HAP-1 (cell line): ENCODE measurements at regions not wholly inside any gene's neighbourhood (a gene's known extent, or its start where the extent isn't known, plus 50 kb on each side); places are given as distances from the start of the nearest gene placed in this dataset.

ENCODE experiments used
- DNase-seq, 2 experiments: peaks; one replicate each; pipeline ENCODE4 v3.0.0-alpha.2; 2016 to 2020; ENCODE audit warnings: low spot score in 2 of 2
- H3K27me3 ChIP-seq: fragments of 250-450 bp; sonication (Bioruptor Pico); 2 replicates; pipeline ENCODE4 v1.5.1; 2020; ENCODE audit warnings: low read depth, mild to moderate bottlenecking, moderate library complexity
- H3K36me3 ChIP-seq: fragments of 250-450 bp; sonication (Bioruptor Pico); replicated peaks from 2 replicates; pipeline ENCODE4 v1.5.1; 2020; ENCODE audit warnings: mild to moderate bottlenecking
- H3K4me1 ChIP-seq: fragments of 250-450 bp; sonication (Bioruptor Pico); 2 replicates; pipeline ENCODE4 v1.5.1; 2020; ENCODE audit warnings: mild to moderate bottlenecking
- H3K4me3 ChIP-seq: fragments of 250-450 bp; sonication (Bioruptor Pico); 2 replicates; pipeline ENCODE4 v1.5.1; 2020; ENCODE audit warnings: mild to moderate bottlenecking, moderate library complexity
- H3K9me3 ChIP-seq: fragments of 250-450 bp; sonication (Bioruptor Pico); 2 replicates; pipeline ENCODE4 v1.5.1; 2020; ENCODE audit warnings: mild to moderate bottlenecking, moderate library complexity
- in situ Hi-C: fragments of 300-500 bp; cut with MboI; formaldehyde crosslinking; loops from 3 replicates; pipeline ENCODE4 v1.14.3; 2020; ENCODE audit warnings: low sequenced_read_pairs, inconsistent platforms, mixed read lengths

- H3K4me1 ChIP-seq: peaks cover 1% of the 10 kb centered on the region
- H3K4me3 ChIP-seq: no peak overlapping the region
- peak in 1 of 2 experiments; percentile 28 for DNase-seq
- H3K9me3 ChIP-seq: no peaks in the 10 kb centered on the region
- H3K36me3 ChIP-seq: no peaks in the 10 kb centered on the region
- no peaks in the 10 kb centered on the region for H3K27me3 ChIP-seq
- in situ Hi-C loops: no loop called here
These were observed 201.7 kb downstream of the NRIP1 start for GRCh38 chr21:14862794-14863720.

GRCh38 chr21:14858311-14858710 is 206.5 kb downstream of the NRIP1 start:
- H3K9me3 ChIP-seq: 0 out of 2 replicates have a peak, but pooled peaks cover 3% of the 10 kb centered on the region
- H3K4me3 ChIP-seq: no peak overlapping the region
- no peaks in the 10 kb centered on the region for H3K36me3 ChIP-seq
- in situ Hi-C loops: no loop called here
- H3K4me1 ChIP-seq: peaks cover 9% of the 10 kb centered on the region
- H3K27me3 ChIP-seq: no peaks in the 10 kb centered on the region
- DNase-seq: no peak

DNA sequence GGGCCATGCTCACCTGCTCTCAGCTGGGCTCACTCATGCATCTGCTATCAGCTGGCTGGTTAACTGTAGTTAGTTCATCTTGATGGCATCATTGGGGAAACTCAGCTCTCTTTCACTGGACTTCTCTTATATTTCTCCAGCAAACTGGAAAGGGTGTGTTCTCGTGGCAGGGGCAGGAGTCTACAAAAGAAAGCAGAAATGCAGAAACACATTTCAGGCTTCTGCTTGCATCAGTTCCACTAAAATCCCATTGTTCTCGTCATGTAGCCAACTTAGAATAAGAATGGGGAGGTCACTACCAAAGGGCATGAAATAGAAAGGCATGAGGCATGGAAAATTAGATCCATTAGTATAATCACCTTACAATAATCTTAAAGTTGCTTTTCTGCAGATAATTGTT is 207.3 kb downstream of the NRIP1 start:
- in situ Hi-C loops: no loop called here

GRCh38 chr21:14850394-14850793 is 214.4 kb downstream of the NRIP1 start:
- no peaks in the 10 kb centered on the region for H3K27me3 ChIP-seq
- H3K36me3 ChIP-seq: no peaks in the 10 kb centered on the region
- no peak overlapping the region for H3K4me3 ChIP-seq
- no peaks in the 10 kb centered on the region for H3K4me1 ChIP-seq
- H3K9me3 ChIP-seq: no peaks in the 10 kb centered on the region; the same call in 1 of the 2 replicates
- in situ Hi-C loops: no loop called here
- no peak for DNase-seq

More for the DNA sequence above, 207.3 kb downstream of the NRIP1 start:
- Histone ChIP-seq H3K36me3 (no peaks in the 10 kb centered on the region), H3K4me3 (no peak overlapping the region), H3K4me1 (peaks cover 9% of the 10 kb centered on the region), H3K9me3 (0 out of 2 replicates have a peak, but pooled peaks cover 3% of the 10 kb centered on the region), H3K27me3 (no peaks in the 10 kb centered on the region)
- DNase-seq: peak; percentile 46 to 80

DNA sequence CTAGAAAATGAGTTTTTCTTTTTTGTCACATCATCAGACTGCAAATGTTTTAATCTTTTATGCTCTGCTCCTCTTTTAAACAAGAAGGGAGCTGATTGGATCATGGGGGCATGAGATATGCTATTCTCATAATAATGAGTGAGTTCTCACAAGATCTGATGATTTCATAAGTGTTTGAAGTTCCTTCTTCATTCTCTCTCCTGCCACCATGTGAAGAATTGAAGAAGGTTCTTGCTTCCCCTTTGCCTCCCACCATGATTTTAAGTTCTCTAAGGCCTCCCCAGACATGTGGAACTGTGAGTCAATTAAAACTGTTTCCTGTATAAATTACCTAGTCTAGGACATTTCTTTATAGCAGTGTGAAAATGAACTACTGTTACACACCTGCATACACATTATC is 218.2 kb downstream of the NRIP1 start:
- Histone ChIP-seq H3K36me3 (no peaks in the 10 kb centered on the region), H3K27me3 (no peaks in the 10 kb centered on the region), H3K4me1 (no peaks in the 10 kb centered on the region), H3K9me3 (peaks cover 4% of the 10 kb centered on the region; the same call in 1 of the 2 replicates), H3K4me3 (no peak overlapping the region)
- DNase-seq: no peak
- in situ Hi-C loops: no loop called here

DNA sequence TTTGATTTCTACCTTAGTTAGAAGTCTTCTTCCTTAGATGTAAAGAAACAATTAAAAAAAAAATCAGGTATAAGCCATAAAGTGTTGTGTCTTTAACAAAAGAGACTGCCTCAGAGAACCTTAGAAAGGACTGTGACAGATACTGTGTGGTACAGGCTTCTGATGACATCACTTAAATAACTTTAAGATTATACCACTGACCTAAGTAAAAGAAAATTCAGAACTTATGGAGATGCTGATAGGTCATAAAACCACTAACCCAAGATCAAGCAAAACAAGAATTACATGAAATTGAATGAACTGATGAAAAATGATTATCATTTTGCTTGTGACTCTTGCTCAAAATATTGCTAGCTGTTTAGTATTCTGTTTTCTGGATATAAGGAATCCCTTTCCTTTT is 220.8 kb downstream of the NRIP1 start:
- Histone ChIP-seq H3K36me3 (no peaks in the 10 kb centered on the region), H3K4me3 (no peak overlapping the region), H3K27me3 (no peaks in the 10 kb centered on the region), H3K9me3 (peaks cover 4% of the 10 kb centered on the region; the same call in 1 of the 2 replicates), H3K4me1 (no peaks in the 10 kb centered on the region)
- in situ Hi-C loops: no loop called here
- no peak for DNase-seq

DNA sequence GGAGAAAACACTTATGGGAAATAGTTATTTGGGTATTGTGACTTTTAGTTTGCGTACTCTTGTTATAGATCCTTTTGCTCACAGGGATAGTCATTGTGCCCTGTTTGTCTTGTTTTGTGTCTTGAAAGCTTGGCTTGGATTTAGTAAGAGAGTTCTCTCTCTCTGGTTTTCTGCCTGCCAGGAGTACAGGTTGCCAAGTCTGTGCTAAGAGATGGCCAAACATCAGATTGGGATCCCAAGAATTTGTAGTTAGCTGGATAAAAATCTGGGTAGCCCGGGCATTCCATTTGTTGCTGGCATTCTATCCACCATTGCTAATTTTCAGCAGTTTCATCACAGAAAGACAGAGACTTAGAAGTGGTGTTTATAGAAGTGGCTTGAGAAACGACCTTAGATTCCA is 222.2 kb downstream of the NRIP1 start:
- DNase-seq: no peak
- in situ Hi-C loops: no loop called here
- Histone ChIP-seq H3K4me1 (no peaks in the 10 kb centered on the region), H3K4me3 (no peak overlapping the region), H3K9me3 (peaks cover 4% of the 10 kb centered on the region; the same call in 1 of the 2 replicates), H3K27me3 (no peaks in the 10 kb centered on the region), H3K36me3 (no peaks in the 10 kb centered on the region)

DNA sequence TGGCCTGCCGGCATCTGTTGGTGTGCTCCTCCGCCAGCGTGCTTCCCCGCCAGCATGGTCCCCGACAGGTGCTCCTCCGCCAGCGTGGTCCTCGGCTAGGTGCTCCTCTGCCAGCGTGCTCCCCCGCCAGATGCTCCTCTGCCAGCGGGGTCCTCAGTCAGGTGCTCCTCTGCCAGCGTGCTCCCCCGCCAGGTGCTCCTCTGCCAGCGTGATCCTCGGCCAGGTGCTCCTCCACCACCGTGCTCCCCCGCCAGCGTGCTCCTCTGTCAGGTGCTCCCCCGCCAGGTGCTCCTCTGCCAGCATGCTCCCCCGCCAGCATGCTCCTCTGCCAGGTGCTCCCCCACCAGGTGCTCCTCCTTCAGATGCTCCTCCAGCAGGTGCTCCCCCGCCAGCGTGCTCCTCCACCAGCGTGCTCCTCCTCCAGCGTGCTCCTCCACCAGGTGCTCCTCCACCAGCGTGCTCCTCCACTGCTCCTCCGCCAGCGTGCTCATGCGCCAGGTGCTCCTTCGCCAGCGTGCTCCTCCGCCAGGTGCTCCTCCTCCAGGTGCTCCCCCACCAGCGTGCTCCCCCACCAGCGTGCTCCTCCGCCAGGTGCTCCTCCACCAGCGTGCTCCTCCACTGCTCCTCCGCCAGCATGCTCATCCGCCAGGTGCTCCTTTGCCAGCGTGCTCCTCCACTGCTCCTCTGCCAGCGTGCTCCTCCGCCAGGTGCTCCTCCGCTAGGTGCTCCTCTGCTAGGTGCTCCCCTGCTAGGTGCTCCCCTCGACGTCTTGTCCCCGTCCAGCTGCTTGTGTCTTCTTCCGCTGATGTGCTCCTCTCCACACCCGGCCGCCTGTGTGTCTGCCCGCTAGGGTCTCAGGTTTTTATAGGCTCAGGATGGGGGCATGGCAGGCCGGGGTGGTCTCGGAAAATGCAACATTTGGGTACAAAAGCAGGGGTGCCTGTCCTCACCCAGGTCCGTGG is 223.0 kb downstream of the NRIP1 start:
- Histone ChIP-seq H3K9me3 (peaks cover 4% of the 10 kb centered on the region; the same call in 1 of the 2 replicates), H3K36me3 (no peaks in the 10 kb centered on the region), H3K4me3 (no peak overlapping the region), H3K27me3 (no peaks in the 10 kb centered on the region), H3K4me1 (no peaks in the 10 kb centered on the region)
- in situ Hi-C loops: no loop called here
- DNase-seq: no peak

GRCh38 chr21:14838400-14838799 is 226.4 kb downstream of the NRIP1 start:
- DNase-seq: no peak
- in situ Hi-C loops: no loop called here
- Histone ChIP-seq H3K36me3 (no peaks in the 10 kb centered on the region), H3K4me1 (no peaks in the 10 kb centered on the region), H3K4me3 (no peak overlapping the region), H3K9me3 (no peaks in the 10 kb centered on the region), H3K27me3 (no peaks in the 10 kb centered on the region)

- H3K4me1 ChIP-seq: no peaks in the 10 kb centered on the region
- DNase-seq: no peak
- no peaks in the 10 kb centered on the region for H3K9me3 ChIP-seq
- no peak overlapping the region for H3K4me3 ChIP-seq
- no peaks in the 10 kb centered on the region for H3K27me3 ChIP-seq
- H3K36me3 ChIP-seq: no peaks in the 10 kb centered on the region
- in situ Hi-C loops: no loop called here
These were observed 227.8 kb downstream of the NRIP1 start for GRCh38 chr21:14836950-14837349.

DNA sequence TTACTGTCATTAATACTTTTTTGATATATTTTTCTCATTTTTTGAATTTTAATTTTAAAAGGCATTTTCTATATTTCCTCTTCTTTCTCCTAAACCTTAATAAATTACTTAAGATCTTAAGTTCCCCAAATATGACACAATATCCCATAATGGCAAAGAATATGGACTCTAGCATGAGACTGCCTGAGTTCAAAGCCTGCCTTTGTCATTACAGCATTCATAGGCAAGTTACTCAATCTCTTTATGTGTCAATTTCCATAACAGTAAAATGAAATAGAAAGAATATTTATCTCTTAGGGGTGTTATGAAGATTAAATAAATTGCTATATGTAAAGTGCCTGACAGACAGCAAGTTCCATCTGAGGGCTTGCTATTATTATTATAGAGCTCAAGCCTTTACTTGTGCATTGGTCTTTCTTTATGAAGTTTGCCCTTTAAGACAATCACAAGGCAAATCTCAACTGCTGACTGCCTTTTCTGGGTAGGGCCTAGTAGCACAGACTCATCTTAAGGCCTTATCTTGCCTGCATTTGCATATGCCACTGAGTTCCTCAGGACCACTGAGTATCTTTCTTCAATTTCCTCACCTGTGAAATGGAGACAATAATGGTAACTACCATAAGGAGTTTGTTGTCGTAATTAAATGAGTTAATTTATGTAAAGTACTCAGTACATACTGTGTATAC is 231.0 kb downstream of the NRIP1 start:
- in situ Hi-C loops: no loop called here
- H3K27me3 ChIP-seq: no peaks in the 10 kb centered on the region
- H3K36me3 ChIP-seq: no peaks in the 10 kb centered on the region
- no peaks in the 10 kb centered on the region for H3K9me3 ChIP-seq
- H3K4me1 ChIP-seq: no peaks in the 10 kb centered on the region
- DNase-seq: no peak
- H3K4me3 ChIP-seq: no peak overlapping the region

DNA sequence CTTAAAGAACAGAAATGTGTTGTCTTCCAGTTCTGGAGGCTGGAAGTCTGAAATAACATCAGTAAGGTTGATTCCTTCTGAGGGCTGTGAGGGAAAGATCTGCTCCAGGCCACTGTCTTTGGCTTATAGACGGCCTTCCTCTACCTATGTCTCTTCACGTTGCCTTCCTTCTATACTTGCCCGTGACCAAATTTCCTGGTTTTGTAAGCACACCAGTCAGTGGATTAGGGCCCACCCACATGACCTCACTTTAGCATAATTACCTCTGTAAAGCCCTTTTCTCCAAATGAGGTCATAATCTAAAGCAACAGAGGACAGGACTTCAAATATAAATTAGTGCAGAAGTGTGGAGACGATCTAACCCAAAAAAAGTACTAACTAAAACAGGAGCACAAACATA is 231.6 kb downstream of the NRIP1 start:
- DNase-seq: no peak
- in situ Hi-C loops: no loop called here

DNA sequence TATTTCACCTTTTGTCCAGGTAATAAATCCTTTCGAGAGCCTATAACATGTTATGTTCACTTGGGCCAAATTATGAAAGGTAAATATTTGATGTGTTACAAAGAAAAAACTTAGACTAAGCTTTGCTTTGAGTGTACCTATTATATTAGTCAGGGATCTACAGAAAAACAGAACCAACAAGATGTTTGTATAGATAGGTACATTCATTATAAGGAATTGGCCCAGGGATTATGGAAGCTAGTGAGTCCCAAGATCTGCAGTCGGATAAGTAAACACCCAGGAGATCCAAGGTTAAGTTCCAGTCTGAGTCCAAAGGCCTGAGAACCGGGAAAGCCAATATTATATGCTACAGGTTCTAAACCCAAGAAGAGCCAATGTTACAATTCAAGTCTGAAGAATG is 234.5 kb downstream of the NRIP1 start:
- in situ Hi-C loops: no loop called here
- H3K4me1 ChIP-seq: no peaks in the 10 kb centered on the region
- no peaks in the 10 kb centered on the region for H3K36me3 ChIP-seq
- no peak for DNase-seq
- no peaks in the 10 kb centered on the region for H3K27me3 ChIP-seq
- no peaks in the 10 kb centered on the region for H3K9me3 ChIP-seq
- H3K4me3 ChIP-seq: no peak overlapping the region

More for the DNA sequence above, 231.6 kb downstream of the NRIP1 start:
- no peaks in the 10 kb centered on the region for H3K27me3 ChIP-seq
- H3K9me3 ChIP-seq: no peaks in the 10 kb centered on the region
- H3K4me3 ChIP-seq: no peak overlapping the region
- no peaks in the 10 kb centered on the region for H3K4me1 ChIP-seq
- no peaks in the 10 kb centered on the region for H3K36me3 ChIP-seq
